ENCODE measurements at regions not wholly inside any gene's neighbourhood (a gene's known extent, or its start where the extent isn't known, plus 50 kb on each side); places are given as distances from the start of the nearest gene placed in this dataset.

DNA sequence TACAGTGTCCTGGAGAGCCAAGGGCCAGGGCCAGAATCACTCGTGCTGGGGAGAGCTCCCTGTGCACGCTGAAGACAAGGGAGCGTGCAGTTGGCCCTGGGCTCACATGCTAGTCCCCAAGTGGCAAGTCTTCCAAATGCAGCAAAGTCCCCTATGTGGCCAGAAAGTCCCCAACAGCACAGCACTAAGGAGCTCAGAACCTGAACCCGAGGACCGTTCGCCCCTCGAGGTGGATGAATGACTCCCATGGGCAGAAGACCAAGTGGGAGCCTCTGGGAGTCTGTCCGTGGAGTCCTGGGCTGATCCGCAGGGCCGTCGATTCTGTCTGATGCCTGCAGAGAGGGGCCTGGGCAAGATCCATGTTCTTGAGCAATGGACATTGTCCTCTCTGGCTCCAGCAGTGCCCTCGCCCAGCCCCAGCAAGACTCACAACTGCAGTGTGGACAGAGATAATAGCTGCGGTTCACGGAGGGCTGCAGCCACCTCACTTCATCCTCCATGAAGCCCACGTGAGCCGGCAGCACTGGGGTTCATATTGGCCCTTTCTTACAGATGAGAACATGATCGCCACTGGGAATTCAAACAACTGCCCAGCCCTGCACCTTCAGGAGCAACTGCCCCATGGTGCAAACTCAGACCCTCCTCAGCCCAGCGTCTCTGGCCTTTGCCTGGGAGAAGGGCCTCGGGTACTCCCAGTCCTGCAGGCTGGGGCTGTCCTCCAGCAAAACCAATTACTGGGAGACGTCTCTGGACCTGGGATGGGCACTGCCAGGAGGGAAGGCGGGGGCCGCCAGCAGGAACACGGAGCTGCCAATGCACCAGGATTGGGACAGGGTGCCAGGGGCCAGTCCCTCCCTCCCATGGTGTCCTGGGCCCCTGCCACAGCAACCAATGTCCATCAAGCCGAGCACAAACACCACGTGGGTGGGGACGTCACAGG, 243.7 kb downstream of the NPHP4 start:
- no peaks in the 10 kb centered on the region for H3K36me3 ChIP-seq (ENCODE audit: insufficient read depth, low read length)
- H2AFZ ChIP-seq (ENCODE audit: low read depth, low read length) = no peak overlapping the region
- H3K4me3 ChIP-seq (ENCODE audit: low read length) = no peak overlapping the region
- H3K4me2 ChIP-seq (ENCODE audit: low read length) = no peak overlapping the region
- H3K9me2 ChIP-seq (ENCODE audit: insufficient read depth, low read length) = no peaks in the 10 kb centered on the region
- H3F3A ChIP-seq (ENCODE audit: insufficient read depth, low read length, poor library complexity, severe bottlenecking) = peaks cover 2% of the 10 kb centered on the region
- H3K27ac ChIP-seq (ENCODE audit: low read length) = no peak overlapping the region
- H3K9ac ChIP-seq (ENCODE audit: low read length) = no peak overlapping the region
- TF ChIP-seq EZH2 (IDR thresholded peaks at IDR 0.05; ENCODE audit: borderline replicate concordance, insufficient read depth, low read length, poor library complexity, severe bottlenecking) (no peak), TAF1 (IDR thresholded peaks at IDR 0.05; ENCODE audit: low read depth) (no peak), RAD21 (conservative IDR thresholded peaks at IDR 0.05) (no peak), SMC3 (conservative IDR thresholded peaks at IDR 0.05; ENCODE audit: poor library complexity) (no peak), EP300 (conservative IDR thresholded peaks at IDR 0.05; ENCODE audit: poor library complexity, severe bottlenecking) (no peak), POLR2AphosphoS5 (IDR thresholded peaks at IDR 0.05) (no peak), MXI1 (conservative IDR thresholded peaks at IDR 0.05; ENCODE audit: poor library complexity, severe bottlenecking) (no peak), CTCF (IDR thresholded peaks at IDR 0.05; ENCODE audit: poor library complexity, severe bottlenecking) (no peak)
- TF ChIP-seq, protein P1, sequence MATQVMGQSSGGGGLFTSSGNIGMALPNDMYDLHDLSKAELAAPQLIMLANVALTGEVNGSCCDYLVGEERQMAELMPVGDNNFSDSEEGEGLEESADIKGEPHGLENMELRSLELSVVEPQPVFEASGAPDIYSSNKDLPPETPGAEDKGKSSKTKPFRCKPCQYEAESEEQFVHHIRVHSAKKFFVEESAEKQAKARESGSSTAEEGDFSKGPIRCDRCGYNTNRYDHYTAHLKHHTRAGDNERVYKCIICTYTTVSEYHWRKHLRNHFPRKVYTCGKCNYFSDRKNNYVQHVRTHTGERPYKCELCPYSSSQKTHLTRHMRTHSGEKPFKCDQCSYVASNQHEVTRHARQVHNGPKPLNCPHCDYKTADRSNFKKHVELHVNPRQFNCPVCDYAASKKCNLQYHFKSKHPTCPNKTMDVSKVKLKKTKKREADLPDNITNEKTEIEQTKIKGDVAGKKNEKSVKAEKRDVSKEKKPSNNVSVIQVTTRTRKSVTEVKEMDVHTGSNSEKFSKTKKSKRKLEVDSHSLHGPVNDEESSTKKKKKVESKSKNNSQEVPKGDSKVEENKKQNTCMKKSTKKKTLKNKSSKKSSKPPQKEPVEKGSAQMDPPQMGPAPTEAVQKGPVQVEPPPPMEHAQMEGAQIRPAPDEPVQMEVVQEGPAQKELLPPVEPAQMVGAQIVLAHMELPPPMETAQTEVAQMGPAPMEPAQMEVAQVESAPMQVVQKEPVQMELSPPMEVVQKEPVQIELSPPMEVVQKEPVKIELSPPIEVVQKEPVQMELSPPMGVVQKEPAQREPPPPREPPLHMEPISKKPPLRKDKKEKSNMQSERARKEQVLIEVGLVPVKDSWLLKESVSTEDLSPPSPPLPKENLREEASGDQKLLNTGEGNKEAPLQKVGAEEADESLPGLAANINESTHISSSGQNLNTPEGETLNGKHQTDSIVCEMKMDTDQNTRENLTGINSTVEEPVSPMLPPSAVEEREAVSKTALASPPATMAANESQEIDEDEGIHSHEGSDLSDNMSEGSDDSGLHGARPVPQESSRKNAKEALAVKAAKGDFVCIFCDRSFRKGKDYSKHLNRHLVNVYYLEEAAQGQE (IDR thresholded peaks at IDR 0.05; ENCODE audit: borderline replicate concordance) = no peak
- no peaks in the 10 kb centered on the region for H3K9me3 ChIP-seq (ENCODE audit: low read length)
- no peaks in the 10 kb centered on the region for H3K27me3 ChIP-seq (ENCODE audit: insufficient read depth, low read depth, low read length)
- H3K79me2 ChIP-seq (replicated peaks; ENCODE audit: insufficient read depth, low read length) = no peaks in the 10 kb centered on the region
- H4K20me1 ChIP-seq (ENCODE audit: insufficient read depth) = no peaks in the 10 kb centered on the region

DNA sequence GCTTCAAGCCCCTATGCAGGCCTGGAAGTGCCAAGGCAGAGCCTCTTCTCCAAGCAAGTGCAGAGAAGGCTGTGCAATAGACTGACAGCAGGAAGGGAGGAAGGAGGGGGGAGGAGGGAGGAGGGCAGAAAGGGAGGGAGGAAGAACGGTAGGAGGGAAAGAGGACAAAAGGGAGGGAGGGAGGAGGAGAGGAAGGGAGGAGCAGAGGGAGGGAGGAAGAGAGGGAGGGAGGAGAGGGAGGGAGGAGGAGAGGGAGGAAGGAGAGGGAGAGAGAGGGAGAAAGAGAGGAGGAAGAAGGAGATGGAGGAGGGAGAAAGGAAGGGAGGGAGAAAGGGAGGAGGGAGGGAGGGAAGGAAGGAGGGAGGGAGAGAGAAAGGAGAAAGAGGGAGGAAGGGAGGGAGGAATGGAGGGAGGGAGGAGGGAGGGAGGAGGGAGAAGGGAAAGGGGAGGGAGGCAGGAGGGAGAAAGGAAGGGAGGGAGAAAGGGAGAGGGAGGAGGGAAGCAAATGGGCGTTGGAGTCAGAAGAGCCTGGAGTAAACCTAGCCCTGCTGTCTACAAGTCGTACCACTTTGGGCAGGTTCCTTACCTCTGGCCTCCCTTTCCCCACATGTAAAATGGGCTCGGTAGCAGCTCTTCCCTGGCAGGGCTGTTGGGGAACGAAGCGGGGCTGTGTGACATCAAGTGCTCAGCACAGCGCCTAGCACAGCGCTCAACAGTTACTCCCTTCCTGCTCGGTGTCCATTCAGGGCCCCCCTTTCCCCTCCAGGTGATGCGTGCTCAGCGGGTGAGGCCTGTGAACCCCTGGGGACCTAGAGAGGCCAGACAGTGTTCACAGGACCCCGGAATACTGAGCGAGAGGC, 244.6 kb downstream of the NPHP4 start:
- Histone ChIP-seq H3K27ac (ENCODE audit: low read length) (no peak overlapping the region), H3K9me2 (ENCODE audit: insufficient read depth, low read length) (no peaks in the 10 kb centered on the region), H3K79me2 (replicated peaks; ENCODE audit: insufficient read depth, low read length) (no peaks in the 10 kb centered on the region), H3K36me3 (ENCODE audit: insufficient read depth, low read length) (no peaks in the 10 kb centered on the region), H3K9ac (ENCODE audit: low read length) (peak overlapping the region; percentile 3), H3K4me3 (ENCODE audit: low read length) (no peak overlapping the region), H4K20me1 (ENCODE audit: insufficient read depth) (no peaks in the 10 kb centered on the region), H3F3A (ENCODE audit: insufficient read depth, low read length, poor library complexity, severe bottlenecking) (peaks cover 2% of the 10 kb centered on the region), H3K27me3 (ENCODE audit: insufficient read depth, low read depth, low read length) (no peaks in the 10 kb centered on the region), H2AFZ (ENCODE audit: low read depth, low read length) (no peak overlapping the region), H3K4me2 (ENCODE audit: low read length) (no peak overlapping the region), H3K9me3 (ENCODE audit: low read length) (no peaks in the 10 kb centered on the region)
- no peak for TF ChIP-seq MXI1 (conservative IDR thresholded peaks at IDR 0.05; ENCODE audit: poor library complexity, severe bottlenecking)
- TF ChIP-seq EP300 (conservative IDR thresholded peaks at IDR 0.05; ENCODE audit: poor library complexity, severe bottlenecking) = no peak
- TF ChIP-seq SMC3 (conservative IDR thresholded peaks at IDR 0.05; ENCODE audit: poor library complexity) = no peak
- no peak for TF ChIP-seq RAD21 (conservative IDR thresholded peaks at IDR 0.05)
- TF ChIP-seq TAF1 (IDR thresholded peaks at IDR 0.05; ENCODE audit: low read depth) = no peak
- TF ChIP-seq EZH2 (IDR thresholded peaks at IDR 0.05; ENCODE audit: borderline replicate concordance, insufficient read depth, low read length, poor library complexity, severe bottlenecking) = no peak
- TF ChIP-seq, protein P1 (IDR thresholded peaks at IDR 0.05; ENCODE audit: borderline replicate concordance) = no peak
- no peak for TF ChIP-seq CTCF (IDR thresholded peaks at IDR 0.05; ENCODE audit: poor library complexity, severe bottlenecking)
- no peak for TF ChIP-seq POLR2AphosphoS5 (IDR thresholded peaks at IDR 0.05)
